Astrocyte of the cerebellum (primary cell): ENCODE measurements at regions not wholly inside any gene's neighbourhood (a gene's known extent, or its start where the extent isn't known, plus 50 kb on each side); places are given as distances from the start of the nearest gene placed in this dataset.
"Not testable (repeated sequence)": the region's sequence is repeated elsewhere in the genome, so short reads cannot be mapped to it uniquely, and the experiment has no call there.

Source experiments
- DNase-seq: peaks from one replicate; pipeline ENCODE4 v3.0.0-alpha.2; 2011; ENCODE audit warnings: low read depth
- H3K4me3 ChIP-seq: 2 replicates; pipeline ENCODE4 v1.5.1; 2011; ENCODE audit warnings: mild to moderate bottlenecking, low read depth, low read length, moderate library complexity
- CTCF ChIP-seq: IDR thresholded peaks from 2 replicates; pipeline ENCODE4 v1.5.1; 2012; ENCODE audit warnings: low read length, low read depth, moderate library complexity, mild to moderate bottlenecking; ENCODE audit errors: missing control alignments
- in situ Hi-C: cut with HindIII; loops from 2 replicates; pipeline ENCODE4 v1.10.0; 2017; ENCODE audit warnings: low sequenced_read_pairs

GRCh38 chr2:139674577-139674976, 894.4 kb upstream of the NXPH2 start:
- TF ChIP-seq CTCF: no peak
- in situ Hi-C loops: no loop called here
- H3K4me3 ChIP-seq: no peak overlapping the region
- DNase-seq: no peak

- in situ Hi-C loops, DNase-seq: not testable (repeated sequence)
Measured at GRCh38 chr2:139673447-139673846, 893.3 kb upstream of the NXPH2 start.

GRCh38 chr2:139669675-139670074, 889.5 kb upstream of the NXPH2 start:
- no peak overlapping the region for H3K4me3 ChIP-seq
- in situ Hi-C loops: no loop called here
- no peak for DNase-seq
- TF ChIP-seq CTCF: no peak

More at GRCh38 chr2:139673447-139673846, 893.3 kb upstream of the NXPH2 start:
- H3K4me3 ChIP-seq: not testable (repeated sequence)

- H3K4me3 ChIP-seq: no peak overlapping the region
- in situ Hi-C loops: no loop called here
- DNase-seq: no peak
- TF ChIP-seq CTCF: no peak
Measured at GRCh38 chr2:139652385-139652784, 872.2 kb upstream of the NXPH2 start.

- in situ Hi-C loops: no loop called here
- no peak for DNase-seq
- H3K4me3 ChIP-seq: no peak overlapping the region
- no peak for TF ChIP-seq CTCF
Measured at GRCh38 chr2:139645617-139646016, 865.4 kb upstream of the NXPH2 start.

- no peak for TF ChIP-seq CTCF
- DNase-seq: no peak
- in situ Hi-C loops: no loop called here
- H3K4me3 ChIP-seq: no peak overlapping the region
Measured at GRCh38 chr2:139643139-139643538, 862.9 kb upstream of the NXPH2 start.

GRCh38 chr2:139631966-139632365, 851.8 kb upstream of the NXPH2 start:
- no peak overlapping the region for H3K4me3 ChIP-seq
- no peak for TF ChIP-seq CTCF
- in situ Hi-C loops: no loop called here
- no peak for DNase-seq
